Astrocyte of the hippocampus (primary cell): ENCODE measurements at regions not wholly inside any gene's neighbourhood (a gene's known extent, or its start where the extent isn't known, plus 50 kb on each side); places are given as distances from the start of the nearest gene placed in this dataset.

Source experiments
- DNase-seq: peaks from one replicate; pipeline ENCODE4 v3.0.0; 2011; ENCODE audit warnings: low read depth, low spot score

DNA sequence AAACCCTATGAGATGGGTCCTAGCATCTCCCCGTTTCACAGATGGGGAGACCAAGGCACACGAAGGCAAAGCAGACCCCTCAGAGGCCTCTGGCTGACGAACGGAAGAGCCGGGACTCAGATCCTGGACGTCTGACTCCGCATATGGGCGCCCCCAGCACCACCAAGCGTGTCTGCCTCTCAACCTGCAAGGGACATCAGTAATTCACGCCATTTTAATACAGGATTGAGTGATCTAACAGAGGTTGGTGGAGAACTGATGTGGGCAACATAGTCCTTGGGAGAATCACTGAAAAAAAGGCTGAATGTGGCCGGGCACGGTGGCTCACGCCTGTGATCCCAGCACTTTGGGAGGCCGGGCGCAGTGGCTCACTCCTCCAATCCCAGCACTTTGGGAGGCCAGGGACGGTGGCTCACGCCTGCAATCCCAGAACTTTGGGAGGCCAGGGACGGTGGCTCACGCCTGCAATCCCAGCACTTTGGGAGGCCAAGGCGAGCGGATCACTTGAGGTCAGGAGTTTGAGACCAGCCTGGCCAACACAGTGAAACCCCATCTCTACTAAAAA is 206.6 kb downstream of the DLL1 start:
- DNase-seq: no peak

DNA sequence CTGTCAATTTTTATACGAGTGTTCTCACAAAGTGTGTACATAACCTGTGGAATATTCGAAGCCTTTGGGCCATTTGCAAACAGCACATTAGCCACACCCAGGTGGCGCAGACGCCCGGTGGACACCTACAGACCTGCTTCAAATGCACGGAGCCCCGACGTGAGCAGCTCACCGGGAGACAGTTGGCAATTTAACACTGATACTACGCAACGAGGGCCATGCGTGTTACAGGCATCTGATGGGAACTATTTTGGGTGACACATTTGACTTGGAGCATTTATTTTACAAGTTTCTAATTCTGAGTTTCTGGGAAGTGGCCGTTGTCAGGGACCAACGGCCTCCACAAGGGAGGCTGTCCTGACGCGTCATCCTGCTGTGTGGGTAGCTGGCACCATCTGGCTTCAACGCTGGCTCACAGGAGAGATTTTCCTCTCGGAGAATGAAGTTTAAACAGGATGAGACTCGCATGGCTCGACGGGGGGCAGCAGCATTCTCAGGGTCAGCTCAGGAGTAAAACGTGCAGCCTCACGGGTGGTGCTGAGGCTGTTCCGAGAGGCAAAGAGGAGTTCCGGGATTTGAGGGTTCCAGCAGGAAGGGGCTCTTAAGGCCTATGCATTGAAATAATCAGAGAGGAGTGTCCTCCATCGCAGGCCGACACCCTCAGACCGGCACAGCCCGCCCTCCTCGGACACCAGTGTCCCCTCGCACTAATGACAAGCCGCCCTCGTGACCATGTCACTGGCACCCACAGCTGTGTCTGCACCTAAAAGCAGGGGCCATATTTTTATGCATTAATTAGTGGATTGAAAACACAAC is 207.4 kb downstream of the DLL1 start:
- no peak for DNase-seq

DNA sequence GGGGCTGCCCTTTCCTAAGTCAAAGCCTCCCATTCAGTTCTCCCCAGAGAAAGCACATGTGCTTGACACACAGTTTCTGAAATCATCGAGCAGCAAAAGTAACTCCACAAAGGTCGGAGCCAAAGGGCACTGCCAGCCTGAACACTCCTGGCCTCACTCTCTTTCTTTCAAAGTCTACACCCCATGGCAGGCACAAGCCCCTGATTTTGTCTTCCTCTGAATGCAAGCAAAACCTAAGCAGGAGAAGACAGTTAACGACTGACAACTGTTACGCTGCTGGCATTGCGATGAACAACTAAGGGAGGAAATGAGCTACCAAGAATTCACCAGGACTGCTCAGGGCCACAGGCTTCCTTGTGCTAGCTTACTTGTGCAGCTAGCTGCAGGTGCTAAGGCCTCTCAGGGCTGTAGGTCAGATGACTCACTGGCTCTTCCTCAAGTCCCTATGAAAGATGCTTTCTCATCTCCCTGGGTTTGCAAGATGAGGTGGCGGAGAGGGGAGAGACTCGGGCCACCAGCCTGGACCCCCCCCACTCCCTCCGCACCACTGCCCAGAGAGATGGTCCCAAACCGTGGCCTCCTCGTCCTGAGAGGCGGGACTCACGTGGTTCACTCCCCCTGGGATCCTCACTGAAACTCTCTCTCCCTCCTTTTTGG is 208.2 kb downstream of the DLL1 start:
- DNase-seq: no peak

DNA sequence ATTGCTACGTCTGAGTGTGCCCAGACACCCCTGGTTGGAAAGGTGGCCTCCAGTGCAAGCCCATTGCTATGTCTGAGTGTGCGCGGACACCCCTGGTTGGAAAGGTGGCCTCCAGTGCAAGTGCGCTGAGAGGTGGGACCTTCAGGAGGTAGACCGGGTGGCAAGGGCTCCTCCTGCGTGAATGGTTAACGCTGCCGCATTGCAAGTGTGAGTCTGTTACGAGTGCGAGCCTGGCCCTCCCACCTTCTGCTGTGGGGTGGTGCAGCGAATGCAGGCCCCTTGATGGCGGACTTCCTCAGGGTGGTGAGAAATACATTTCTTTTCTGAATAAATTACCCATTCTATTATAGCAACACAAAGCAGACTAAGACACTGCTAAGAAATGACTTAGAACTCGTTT is 208.8 kb downstream of the DLL1 start:
- no peak for DNase-seq

DNA sequence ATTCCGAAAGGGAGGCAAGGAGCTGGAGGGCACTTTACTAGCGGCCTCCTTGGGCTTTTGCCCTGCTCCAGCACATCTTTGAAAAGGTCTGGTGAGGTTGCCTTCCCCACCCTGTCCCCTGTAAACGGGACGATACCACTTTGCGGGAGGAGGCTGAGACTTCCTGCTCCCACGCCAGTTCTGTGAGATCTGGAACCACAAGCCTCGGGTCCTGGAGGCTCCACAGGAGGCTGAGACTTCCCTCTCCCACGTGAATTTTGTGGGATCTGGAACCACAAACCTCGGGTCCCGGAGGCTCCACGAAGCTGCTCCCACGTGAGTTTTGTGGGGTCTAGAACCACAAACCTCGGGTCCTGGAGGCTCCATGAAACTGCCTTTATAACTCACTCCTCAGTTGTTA is 209.3 kb downstream of the DLL1 start:
- no peak for DNase-seq

DNA sequence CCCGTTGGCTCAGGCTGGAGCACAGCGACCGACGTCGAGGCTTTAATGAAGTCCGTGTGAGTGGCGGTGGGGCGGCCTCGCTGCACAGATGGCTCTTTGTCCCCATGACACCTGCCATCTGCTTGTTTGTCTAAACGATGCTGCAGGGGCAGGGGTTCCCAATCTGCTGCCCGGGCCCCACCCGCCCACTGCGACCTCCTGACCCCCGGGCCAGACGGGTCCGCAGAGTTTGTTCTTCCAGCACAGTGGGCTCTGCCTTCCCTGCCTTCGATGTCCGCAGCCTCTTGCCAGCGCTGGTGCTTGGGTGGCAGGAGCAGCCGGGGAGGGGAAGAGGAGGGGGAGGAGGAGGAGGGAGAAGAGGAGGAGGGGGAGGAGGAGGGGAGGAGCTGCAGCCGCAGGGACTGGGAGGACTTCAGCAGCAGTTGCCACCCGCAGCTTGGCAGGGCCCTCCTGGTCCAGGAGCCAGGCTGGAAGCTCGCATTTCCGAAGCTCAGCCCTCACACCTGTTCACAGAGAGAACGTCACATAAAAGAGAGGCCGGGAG is 210.0 kb downstream of the DLL1 start:
- DNase-seq: no peak

DNA sequence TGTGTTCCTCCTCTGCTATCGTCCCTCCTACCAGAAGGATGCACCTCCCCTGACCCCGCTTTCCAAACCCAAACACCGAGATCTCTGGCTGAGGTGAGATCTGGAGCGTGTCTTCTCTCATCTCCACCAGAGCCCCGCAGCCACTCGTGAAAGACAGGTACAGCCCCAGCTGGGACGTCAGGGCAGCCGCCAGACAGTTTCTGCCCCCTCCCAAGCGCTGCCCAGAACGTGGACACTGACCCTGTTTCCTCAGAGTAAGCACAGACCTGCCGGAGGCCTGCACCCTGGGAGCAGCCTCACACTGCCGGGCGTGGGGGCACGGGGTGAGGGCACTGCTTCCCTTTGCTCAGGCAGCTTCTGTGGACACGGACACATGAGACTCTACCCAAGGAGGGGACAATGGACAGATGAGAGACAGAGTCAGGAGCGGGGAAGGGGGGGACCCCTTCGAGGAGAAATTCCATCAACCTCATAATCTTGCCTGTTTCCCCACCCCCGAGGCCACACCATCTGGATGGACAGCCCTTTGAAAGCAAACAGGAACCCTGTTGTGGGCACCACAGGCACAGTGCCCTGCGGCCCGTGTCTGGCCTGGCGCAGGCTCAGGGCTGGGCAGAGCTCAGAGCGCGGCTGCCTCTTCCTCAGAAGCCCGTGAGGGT is 210.6 kb downstream of the DLL1 start:
- DNase-seq: no peak

DNA sequence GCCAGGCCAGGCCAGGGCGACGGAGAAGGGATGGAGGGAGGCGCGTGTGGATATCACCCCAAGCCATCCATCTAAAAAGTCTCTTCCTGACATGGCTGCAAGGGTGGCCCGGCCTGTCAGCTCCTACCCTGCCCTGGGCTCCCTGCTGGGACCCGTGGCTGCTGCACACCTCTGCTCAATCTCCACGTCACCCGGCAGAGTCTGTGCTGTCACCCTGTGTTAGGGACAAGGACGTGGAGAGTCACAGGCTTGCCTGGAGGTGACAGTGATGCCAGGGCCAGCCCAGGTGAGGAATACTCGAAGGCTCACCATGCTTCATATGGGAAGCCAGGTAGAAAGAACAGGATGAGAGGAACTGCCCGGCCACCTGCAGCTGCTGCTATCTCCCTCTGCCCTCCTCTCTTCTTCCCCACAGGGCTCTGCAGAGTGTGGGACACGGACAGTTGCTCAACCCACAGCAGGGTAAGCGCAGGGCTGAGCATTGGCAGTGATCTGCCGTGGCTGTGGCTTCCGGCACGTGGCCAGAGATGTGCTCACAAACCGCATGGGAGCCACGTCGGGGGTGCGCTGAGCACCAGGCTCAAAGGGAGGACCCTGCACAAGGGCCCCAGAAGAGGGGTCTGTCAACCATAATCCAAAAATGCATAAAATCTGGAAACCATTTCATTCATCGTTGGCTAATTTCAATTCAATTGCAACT is 214.3 kb downstream of the DLL1 start:
- DNase-seq: no peak

DNA sequence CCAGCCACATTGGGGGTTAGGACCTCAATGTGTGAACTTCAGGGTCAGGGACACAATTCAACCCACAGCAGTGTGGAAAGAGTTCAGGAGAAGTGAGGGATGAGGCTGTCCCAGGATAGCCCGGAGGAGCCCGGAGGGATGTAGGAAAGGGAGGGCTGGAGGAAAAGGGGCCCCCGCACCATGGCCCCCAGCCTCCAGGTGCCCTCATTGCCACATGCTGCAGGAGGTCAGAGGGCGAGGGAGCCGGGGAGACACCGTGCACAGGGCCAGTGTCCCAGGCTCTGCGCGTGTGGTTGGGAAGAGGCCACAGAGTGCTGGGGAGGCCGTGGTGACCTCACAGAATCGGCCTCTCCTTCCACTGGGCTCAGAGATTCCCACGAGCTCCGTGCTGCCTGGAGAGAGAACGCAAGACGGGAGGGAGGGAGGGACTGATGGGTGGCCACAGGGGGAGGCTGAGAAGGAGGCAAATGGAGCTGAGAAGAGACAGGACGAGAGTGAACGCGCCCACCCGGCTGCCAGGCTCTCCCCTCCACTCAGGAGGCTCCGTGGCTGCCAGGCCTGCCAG is 215.1 kb downstream of the DLL1 start:
- DNase-seq: no peak

DNA sequence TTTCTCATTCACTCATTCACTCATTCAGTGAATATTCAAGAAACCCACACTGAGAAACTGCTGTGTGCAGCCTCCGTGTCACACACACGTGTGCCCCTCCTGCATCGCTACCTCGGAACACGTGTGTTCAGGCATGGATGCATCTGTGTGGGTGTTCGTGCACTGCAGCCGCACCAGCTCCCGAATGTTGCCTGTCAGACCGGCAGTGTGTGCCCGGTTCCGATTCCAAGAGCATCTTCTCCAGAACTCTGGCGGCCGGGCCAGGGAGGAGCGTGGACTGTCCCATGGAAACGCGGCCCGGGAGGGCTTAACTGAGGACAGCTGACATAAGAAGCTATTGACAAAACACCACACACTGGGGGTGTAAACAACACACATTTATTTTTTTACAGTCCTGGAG is 216.0 kb downstream of the DLL1 start:
- DNase-seq: no peak

DNA sequence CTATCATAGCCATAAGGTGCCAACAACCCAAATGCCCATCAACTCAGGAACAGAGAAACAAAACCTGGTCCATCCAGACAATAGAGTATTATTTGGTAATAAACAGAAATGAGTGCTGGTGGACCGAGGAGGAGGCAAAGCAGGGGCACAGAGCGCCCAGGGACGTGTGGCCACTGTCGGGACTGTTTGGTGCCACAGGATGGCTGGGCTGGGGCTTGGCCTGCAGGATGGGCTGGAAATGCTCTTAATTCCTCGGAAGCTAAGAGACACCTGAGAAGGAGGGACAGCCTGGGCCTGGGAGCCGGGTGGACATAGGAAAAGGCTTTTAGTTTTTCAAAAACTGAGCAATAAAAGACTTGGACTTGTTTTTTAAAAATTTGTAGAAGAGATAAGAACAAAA is 216.4 kb downstream of the DLL1 start:
- DNase-seq: no peak

DNA sequence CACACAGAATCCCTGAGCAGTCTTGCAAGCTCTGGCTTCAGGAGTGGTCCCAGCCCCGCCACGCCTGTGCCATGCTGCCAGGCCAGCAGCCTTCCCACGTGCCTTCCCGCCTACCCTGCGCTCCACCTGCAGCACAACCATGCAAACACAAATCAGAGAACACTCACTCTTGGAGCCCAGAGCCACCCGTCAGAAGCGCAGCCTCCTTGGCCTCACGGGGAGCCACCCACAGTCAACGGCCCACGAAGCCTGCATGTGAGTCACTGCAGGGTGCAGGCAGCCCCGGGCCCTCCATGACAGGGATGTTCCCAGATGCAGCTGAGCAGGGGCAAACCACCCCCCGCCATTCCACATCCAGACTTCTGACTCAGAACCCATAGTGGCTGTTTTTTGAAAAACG is 217.0 kb downstream of the DLL1 start:
- no peak for DNase-seq

DNA sequence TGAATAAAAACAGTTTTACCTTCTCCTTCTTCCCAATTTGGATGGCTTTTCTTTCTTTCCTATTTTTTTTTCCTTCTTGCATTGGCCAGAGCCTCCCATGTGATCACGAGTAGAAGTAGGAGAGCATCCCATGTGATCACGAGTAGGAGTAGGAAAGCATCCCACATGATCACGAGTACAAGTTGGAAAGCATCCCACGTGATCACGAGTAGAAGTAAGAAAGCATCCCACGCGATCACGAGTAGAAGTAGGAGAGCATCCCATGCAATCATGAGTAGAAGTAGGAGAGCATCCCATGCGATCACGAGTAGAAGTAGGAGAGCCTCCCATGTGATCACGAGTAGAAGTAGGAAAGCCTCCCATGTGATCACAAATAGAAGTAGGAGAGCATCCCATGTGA is 218.6 kb downstream of the DLL1 start:
- no peak for DNase-seq

DNA sequence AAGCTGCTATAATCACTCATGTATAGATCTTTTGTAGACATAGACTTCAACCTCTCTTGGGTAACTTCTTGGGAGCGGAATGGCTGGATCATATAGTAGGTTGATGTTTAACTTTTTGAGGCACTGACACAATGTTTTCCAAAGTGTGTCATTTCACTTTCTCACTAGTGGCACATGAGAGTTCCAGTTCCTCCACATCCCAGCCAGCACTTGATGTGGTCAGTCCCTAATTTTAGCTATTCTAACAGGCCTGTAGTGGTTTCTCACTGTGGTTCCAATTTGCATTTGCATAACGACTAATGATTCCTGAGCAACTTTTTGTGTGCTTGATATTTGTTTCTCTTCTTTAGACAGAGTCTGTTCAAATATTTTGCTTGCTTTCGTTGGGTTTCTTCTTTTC is 221.3 kb downstream of the DLL1 start:
- DNase-seq: no peak

DNA sequence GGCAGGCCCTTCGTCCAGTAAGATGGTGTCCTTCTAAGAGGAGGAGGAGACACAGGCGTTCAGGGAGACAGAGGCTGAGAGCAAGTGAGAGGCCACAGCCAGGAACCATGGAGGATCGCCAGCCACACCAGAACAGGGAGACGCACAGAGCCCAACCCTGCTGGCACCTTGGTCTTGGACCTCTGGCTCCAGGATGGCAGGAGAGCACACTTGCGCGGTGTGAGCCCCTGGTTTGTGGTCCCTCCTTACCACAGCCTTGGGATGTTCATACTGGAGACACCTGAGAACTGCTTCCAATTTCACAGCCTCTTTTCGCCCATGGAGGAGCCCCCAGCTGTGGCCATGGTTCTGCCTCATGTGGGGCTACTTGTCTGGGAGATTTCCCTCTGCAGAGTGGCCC is 222.4 kb downstream of the DLL1 start:
- no peak for DNase-seq

DNA sequence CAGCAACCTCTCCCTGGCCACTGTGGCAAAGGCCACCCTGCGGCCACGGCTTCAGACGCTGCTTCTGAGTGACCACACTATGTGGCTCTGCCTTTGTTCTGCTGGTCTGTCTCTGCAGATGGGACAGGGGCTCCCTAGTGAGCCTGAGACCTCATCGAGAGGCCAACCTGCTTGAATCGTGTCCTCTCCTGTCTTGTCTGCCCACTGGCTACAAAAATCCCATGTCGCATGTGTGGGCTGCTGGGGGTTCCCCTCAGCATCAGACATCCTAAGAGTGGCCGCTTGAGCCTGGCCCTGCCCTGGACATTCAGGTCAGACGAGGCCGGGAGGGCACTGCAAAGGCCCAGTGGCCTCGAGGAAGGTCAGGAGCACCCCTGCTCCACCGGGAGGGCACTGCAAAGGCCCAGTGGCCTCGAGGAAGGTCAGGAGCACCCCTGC is 222.9 kb downstream of the DLL1 start:
- DNase-seq: no peak

DNA sequence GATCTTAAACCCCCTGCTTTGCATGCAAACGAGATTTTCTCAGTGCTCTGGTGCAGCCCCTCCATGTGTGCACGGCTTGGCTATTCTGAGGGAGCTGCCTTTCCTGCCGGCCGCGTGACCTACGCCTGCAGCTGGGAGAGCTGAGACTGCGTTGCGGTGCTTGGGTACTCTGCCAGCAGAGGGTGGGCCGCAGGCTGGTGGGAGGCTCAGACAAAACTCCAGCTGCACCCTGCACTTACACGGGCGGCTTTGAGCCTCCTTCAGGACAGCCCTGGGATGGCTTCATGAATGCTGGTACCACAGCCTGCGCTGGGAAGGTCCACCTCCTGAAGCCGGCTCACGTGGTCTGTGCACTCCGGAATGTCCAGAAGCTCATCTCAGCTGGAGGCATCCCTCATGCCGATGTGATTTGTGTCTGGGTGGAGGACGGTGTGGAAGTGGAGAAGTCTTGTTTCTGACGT is 223.7 kb downstream of the DLL1 start:
- no peak for DNase-seq

DNA sequence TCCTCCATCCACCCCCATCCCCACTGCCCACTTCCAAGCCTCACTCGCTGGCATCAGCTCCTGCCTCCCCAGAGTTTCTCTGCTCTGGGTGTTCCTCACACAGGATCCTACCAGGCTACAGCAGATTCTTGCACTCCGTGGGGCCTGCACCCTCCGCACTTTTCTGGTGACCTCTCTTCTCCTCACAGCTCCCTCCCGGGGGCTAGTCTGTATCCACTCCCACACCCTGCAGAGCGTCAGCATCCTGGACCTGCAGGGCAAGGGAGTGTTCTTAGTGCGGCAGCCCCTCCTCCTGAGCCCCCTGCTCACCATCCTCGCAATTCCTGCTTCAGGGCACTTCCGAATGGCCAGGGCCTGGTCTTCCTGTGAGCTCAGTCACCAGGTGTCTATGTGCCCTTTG is 224.2 kb downstream of the DLL1 start:
- no peak for DNase-seq

DNA sequence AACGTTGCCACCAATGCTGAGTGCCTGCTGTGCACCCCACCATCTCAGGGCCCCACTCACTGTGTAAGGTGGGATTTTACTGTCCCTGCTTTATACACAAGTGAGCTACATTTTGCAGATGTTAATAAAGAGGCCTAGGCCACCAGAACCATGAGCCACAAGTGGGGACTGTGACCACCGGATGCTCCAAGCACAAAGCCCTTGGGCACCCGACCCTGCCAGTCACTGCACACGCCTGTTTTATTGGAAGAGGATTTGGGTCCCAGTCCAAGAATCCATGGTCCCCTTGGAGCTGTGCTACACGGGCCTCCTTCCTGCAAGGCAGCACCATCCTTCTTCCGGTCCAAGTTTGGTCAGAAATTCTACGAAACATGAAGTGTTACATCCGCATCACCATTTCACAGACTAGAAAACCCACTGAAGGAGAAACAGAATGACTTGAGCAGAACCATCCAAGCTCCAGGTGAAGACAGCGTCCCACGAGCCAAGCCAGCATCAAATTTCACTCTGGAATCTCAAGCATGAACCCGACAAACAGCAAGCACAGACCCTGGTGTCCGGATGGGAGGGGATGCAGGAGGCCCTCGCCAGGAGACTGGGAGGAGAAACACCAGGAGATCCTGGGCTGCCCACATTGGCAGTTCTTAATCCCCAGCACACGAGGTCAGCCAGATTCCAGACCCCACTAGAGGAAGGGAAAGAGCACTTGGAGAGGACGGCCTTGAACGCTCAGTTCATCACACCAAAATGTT is 226.9 kb downstream of the DLL1 start:
- no peak for DNase-seq

DNA sequence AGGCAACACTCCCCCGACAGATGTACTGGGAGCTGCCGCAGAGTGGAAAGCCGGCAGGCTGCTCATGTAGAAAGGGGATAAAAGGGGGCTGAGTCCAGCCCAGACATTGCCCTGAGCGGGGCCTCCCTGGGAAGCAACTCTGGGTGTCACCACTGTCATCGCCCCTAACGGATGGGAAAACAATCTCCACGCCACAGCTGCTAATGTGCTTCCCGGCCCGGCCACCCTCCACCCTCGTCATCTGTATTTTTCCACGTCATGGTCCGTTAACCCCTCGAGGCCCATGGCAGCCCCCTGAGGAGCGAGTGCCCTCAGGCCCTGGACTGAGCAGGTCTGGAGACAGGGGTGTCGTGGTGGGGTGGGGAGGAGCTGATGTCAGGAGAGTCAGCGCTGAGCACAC is 227.4 kb downstream of the DLL1 start:
- no peak for DNase-seq

DNA sequence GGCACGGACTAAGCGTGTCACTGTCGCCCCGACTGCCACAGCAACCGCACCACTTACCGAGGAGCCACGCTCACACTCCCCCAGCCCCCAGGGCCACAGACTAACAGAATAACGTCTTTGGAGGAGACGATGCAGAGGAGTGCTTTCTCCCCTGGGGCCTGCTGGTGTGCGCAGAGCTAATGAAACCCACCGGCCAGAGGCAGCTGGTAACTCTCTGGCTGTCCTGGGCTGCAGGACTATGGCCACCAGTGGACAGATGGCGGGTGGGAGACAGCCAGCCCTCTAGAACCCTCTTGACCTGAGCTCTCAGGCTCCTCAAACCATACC is 228.0 kb downstream of the DLL1 start:
- no peak for DNase-seq
